Astrocyte (in vitro differentiated cells and primary cell): ENCODE measurements at regions not wholly inside any gene's neighbourhood (a gene's known extent, or its start where the extent isn't known, plus 50 kb on each side); places are given as distances from the start of the nearest gene placed in this dataset.

Source experiments
- DNase-seq: peaks from one replicate; pipeline ENCODE4 v3.0.0-alpha.2; 2010; ENCODE audit warnings: low read depth
- FAIRE-seq: peaks from 2 replicates; lab custom pipeline; 2011; peaks lifted over from hg19 to GRCh38; lab: Jason Lieb, UNC
- H2AFZ ChIP-seq: 2 replicates; pipeline ENCODE4 v1.6.0; 2012; ENCODE audit warnings: low read depth, low read length, inconsistent platforms
- H3K27ac ChIP-seq: 2 replicates; pipeline ENCODE4 v1.5.1; 2011; ENCODE audit warnings: low read depth, low read length, inconsistent platforms
- H3K27me3 ChIP-seq: 2 replicates; pipeline ENCODE4 v1.6.0; 2011; ENCODE audit warnings: low read length, inconsistent platforms; ENCODE audit not compliant: insufficient read depth
- H3K36me3 ChIP-seq: 2 replicates; pipeline ENCODE4 v1.5.1; 2011; ENCODE audit warnings: low read length, inconsistent platforms; ENCODE audit not compliant: insufficient read depth
- H3K4me1 ChIP-seq: 2 replicates; pipeline ENCODE4 v1.5.1; 2011; ENCODE audit warnings: low read length, inconsistent platforms; ENCODE audit not compliant: insufficient read depth
- H3K4me2 ChIP-seq: 2 replicates; pipeline ENCODE4 v1.6.0; 2012; ENCODE audit warnings: low read length, inconsistent platforms
- H3K4me3 ChIP-seq: 2 replicates; pipeline ENCODE4 v1.5.1; 2011; ENCODE audit warnings: low read depth, mild to moderate bottlenecking, low read length, inconsistent platforms; ENCODE audit not compliant: insufficient read depth
- H3K79me2 ChIP-seq: 2 replicates; pipeline ENCODE4 v1.6.0; 2012; ENCODE audit warnings: mild to moderate bottlenecking, low read length, inconsistent platforms; ENCODE audit not compliant: insufficient read depth
- H3K9ac ChIP-seq: 2 replicates; pipeline ENCODE4 v1.6.0; 2012; ENCODE audit warnings: mild to moderate bottlenecking, low read length, inconsistent platforms
- H3K9me3 ChIP-seq: 2 replicates; pipeline ENCODE4 v1.5.1; 2012; ENCODE audit warnings: low read depth, mild to moderate bottlenecking, low read length, inconsistent platforms; ENCODE audit not compliant: insufficient read depth
- H4K20me1 ChIP-seq: 2 replicates; pipeline ENCODE4 v1.6.0; 2012; ENCODE audit warnings: low read length, inconsistent platforms; ENCODE audit not compliant: insufficient read depth
- H3K27ac Mint-ChIP-seq: one replicate; pipeline ENCODE4 v1.8.0; 2021; ENCODE audit warnings: mild to moderate bottlenecking, mixed read lengths; ENCODE audit not compliant: unreplicated experiment
- H3K27me3 Mint-ChIP-seq: one replicate; pipeline ENCODE4 v1.8.0; 2021; ENCODE audit warnings: low read depth, mixed read lengths; ENCODE audit not compliant: unreplicated experiment
- H3K36me3 Mint-ChIP-seq: one replicate; pipeline ENCODE4 v1.8.0; 2021; ENCODE audit warnings: low read depth, mixed read lengths; ENCODE audit not compliant: unreplicated experiment
- H3K4me1 Mint-ChIP-seq: one replicate; pipeline ENCODE4 v1.8.0; 2021; ENCODE audit warnings: low read depth, mixed read lengths; ENCODE audit not compliant: unreplicated experiment
- H3K4me3 Mint-ChIP-seq: one replicate; pipeline ENCODE4 v1.8.0; 2021; ENCODE audit warnings: mild to moderate bottlenecking, moderate library complexity, mixed read lengths; ENCODE audit not compliant: unreplicated experiment
- H3K9me3 Mint-ChIP-seq: one replicate; pipeline ENCODE4 v1.8.0; 2021; ENCODE audit warnings: mild to moderate bottlenecking, mixed read lengths; ENCODE audit not compliant: unreplicated experiment
- EZH2 ChIP-seq: IDR thresholded peaks from 2 replicates; pipeline ENCODE4 v1.6.1; 2012; ENCODE audit warnings: mild to moderate bottlenecking, low read length, inconsistent platforms; ENCODE audit not compliant: insufficient read depth
- TF ChIP-seq, protein P1 (sequence below): IDR thresholded peaks from 2 replicates; pipeline ENCODE4 v1.5.1; 2011; ENCODE audit warnings: low read depth, mild to moderate bottlenecking, inconsistent platforms, low read length, moderate library complexity; ENCODE audit not compliant: insufficient read depth

DNA sequence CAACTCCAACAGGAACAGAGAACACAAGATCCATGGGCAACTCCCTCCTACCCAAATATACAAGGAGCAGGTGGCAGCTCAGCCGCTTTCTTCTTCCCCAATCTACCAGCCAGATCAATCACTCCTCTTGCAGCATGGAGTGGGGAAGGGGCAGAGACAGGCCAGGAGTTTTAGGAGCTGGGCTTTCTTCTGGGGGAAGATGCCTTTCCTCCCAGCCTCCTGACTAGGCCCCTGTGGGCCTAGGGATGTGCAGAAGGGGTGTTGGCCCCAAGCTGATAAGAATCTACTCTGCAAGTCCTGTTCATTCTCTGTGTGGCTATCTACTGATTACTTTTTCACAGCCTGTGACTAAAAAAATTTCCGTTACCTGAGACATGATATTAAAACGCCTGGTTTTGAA is 189.0 kb downstream of the BCAS1 start:
- H3K27me3 ChIP-seq: no peaks in the 10 kb centered on the region
- peaks cover 9% of the 10 kb centered on the region for H3K4me1 ChIP-seq
- no peak for TF ChIP-seq EZH2
- TF ChIP-seq, protein P1, sequence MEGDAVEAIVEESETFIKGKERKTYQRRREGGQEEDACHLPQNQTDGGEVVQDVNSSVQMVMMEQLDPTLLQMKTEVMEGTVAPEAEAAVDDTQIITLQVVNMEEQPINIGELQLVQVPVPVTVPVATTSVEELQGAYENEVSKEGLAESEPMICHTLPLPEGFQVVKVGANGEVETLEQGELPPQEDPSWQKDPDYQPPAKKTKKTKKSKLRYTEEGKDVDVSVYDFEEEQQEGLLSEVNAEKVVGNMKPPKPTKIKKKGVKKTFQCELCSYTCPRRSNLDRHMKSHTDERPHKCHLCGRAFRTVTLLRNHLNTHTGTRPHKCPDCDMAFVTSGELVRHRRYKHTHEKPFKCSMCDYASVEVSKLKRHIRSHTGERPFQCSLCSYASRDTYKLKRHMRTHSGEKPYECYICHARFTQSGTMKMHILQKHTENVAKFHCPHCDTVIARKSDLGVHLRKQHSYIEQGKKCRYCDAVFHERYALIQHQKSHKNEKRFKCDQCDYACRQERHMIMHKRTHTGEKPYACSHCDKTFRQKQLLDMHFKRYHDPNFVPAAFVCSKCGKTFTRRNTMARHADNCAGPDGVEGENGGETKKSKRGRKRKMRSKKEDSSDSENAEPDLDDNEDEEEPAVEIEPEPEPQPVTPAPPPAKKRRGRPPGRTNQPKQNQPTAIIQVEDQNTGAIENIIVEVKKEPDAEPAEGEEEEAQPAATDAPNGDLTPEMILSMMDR: no peak
- Mint-ChIP-seq H3K9me3 (peaks cover 2% of the 10 kb centered on the region), H3K4me1 (peaks cover 9% of the 10 kb centered on the region), H3K36me3 (no peaks in the 10 kb centered on the region), H3K27ac (no peak overlapping the region), H3K27me3 (peaks cover 5% of the 10 kb centered on the region), H3K4me3 (no peak overlapping the region)
- H3K36me3 ChIP-seq: no peaks in the 10 kb centered on the region
- FAIRE-seq: no peak
- no peak overlapping the region for H2AFZ ChIP-seq
- no peaks in the 10 kb centered on the region for H3K79me2 ChIP-seq
- no peaks in the 10 kb centered on the region for H3K9me3 ChIP-seq
- no peak for DNase-seq
- no peak overlapping the region for H3K9ac ChIP-seq
- H3K4me2 ChIP-seq: no peak overlapping the region
- H4K20me1 ChIP-seq: no peaks in the 10 kb centered on the region
- H3K27ac ChIP-seq: no peak overlapping the region
- H3K4me3 ChIP-seq: no peak overlapping the region

DNA sequence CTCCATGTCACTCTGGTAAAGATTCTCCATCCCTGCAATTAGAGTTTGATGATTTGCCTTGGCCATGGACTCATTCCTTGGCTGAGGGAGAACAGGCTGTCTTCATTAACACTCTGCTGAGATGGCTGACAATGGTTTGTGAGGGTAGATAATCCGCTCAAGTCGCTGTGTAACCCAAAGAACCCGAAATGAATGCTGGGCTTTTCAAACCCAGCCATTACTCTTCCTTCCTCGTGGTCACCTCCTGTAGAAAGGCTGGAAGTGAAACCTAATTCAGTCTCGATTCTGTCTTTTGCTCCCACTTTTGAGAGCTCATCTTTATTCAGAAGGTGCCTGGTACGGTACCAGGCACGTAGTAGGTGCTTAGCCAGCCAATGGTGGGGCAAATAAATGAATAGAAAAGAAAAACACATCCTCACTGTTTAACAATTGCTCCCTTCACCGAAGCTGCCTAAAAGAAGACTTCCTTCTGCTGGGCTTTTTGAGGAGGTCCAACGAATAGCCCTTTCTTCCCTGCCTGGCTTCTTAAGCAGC is 190.2 kb downstream of the BCAS1 start:
- H3K27me3 ChIP-seq: no peaks in the 10 kb centered on the region
- Mint-ChIP-seq H3K9me3 (peaks cover 2% of the 10 kb centered on the region), H3K36me3 (no peaks in the 10 kb centered on the region), H3K27me3 (peaks cover 5% of the 10 kb centered on the region), H3K27ac (no peak overlapping the region), H3K4me1 (peaks cover 9% of the 10 kb centered on the region), H3K4me3 (no peak overlapping the region)
- H3K9me3 ChIP-seq: no peaks in the 10 kb centered on the region
- no peak for DNase-seq
- TF ChIP-seq, protein P1: no peak
- no peak for TF ChIP-seq EZH2
- no peak overlapping the region for H3K27ac ChIP-seq
- no peak for FAIRE-seq
- no peak overlapping the region for H3K4me3 ChIP-seq
- H3K36me3 ChIP-seq: no peaks in the 10 kb centered on the region
- H3K4me2 ChIP-seq: no peak overlapping the region
- H4K20me1 ChIP-seq: no peaks in the 10 kb centered on the region
- peak overlapping the region; percentile 9 for H2AFZ ChIP-seq
- H3K4me1 ChIP-seq: peaks cover 9% of the 10 kb centered on the region
- no peaks in the 10 kb centered on the region for H3K79me2 ChIP-seq
- no peak overlapping the region for H3K9ac ChIP-seq

DNA sequence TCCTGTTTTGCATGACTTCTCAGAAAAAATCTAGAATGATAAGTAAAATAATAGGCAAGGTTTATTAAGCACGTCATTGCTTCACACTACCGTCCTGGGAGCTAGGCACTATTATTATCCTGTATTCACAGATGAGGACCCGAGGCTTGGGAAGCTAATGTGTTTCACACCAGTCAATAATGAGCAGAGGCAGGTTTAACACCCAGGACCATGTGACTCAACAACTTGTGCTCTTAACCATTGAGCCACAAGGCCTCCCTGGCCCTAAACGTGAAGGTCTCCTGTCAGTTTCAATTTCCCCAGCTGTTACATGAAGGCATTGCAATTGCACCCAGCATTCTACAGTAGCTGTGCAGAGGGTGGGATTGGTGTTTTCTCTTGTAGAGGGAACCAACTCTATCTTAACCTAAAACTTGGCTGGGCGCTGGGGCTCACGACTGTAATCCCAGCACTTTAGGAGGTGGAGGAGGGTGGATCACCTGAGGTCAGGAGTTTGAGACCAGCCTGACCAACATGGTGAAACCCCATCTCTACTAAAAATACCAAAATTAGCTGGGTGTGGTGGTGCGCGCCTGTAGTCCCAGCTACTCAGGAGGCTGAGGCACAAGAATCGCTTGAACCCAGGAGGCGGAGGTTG is 191.2 kb downstream of the BCAS1 start:
- no peak overlapping the region for H3K4me3 ChIP-seq
- peaks cover 5% of the 10 kb centered on the region for H3K27me3 Mint-ChIP-seq
- H3K36me3 ChIP-seq: no peaks in the 10 kb centered on the region
- H3K79me2 ChIP-seq: no peaks in the 10 kb centered on the region
- FAIRE-seq (no peak), DNase-seq (no peak)
- no peak overlapping the region for H3K4me2 ChIP-seq
- peaks cover 3% of the 10 kb centered on the region for H3K4me1 Mint-ChIP-seq
- peaks cover 2% of the 10 kb centered on the region for H3K9me3 Mint-ChIP-seq
- H3K27ac Mint-ChIP-seq: no peak overlapping the region
- no peak overlapping the region for H2AFZ ChIP-seq
- no peaks in the 10 kb centered on the region for H3K27me3 ChIP-seq
- no peaks in the 10 kb centered on the region for H4K20me1 ChIP-seq
- no peak for TF ChIP-seq EZH2
- TF ChIP-seq, protein P1: no peak
- H3K27ac ChIP-seq: no peak overlapping the region
- H3K9ac ChIP-seq: no peak overlapping the region
- H3K4me3 Mint-ChIP-seq: no peak overlapping the region
- no peaks in the 10 kb centered on the region for H3K36me3 Mint-ChIP-seq
- no peaks in the 10 kb centered on the region for H3K9me3 ChIP-seq
- peaks cover under 1% of the 10 kb centered on the region for H3K4me1 ChIP-seq
